ENCODE measurements at regions not wholly inside any gene's neighbourhood (a gene's known extent, or its start where the extent isn't known, plus 50 kb on each side); places are given as distances from the start of the nearest gene placed in this dataset.

- CTCF ChIA-PET, result no interaction called here
- no peaks in the 10 kb centered on the region for H3K9me1 ChIP-seq (replicated peaks; ENCODE audit: control insufficient read depth, extremely low read depth, insufficient read depth, low read length)
- no TSS peak for BruUV-seq (replicated peaks)
- no peaks in the 10 kb centered on the region for H3K36me3 ChIP-seq (ENCODE audit: control insufficient read depth in 2 of 2, extremely low read depth in 1 of 2, insufficient read depth in 2 of 2, low read length in 2 of 2)
- TF ChIP-seq CTCF (IDR thresholded peaks at IDR 0.05; ENCODE audit: extremely low read depth in 1 of 2, insufficient read depth in 1 of 2, low read depth in 1 of 2, low read length in 2 of 2), result no peak
- TF ChIP-seq POLR2AphosphoS5 (IDR thresholded peaks at IDR 0.05; ENCODE audit: insufficient read depth, low read depth, low read length), result no peak
- TF ChIP-seq JUN (IDR thresholded peaks at IDR 0.05; ENCODE audit: borderline replicate concordance, insufficient read depth, insufficient read length, low read depth), result no peak
- no peak for TF ChIP-seq MYC (IDR thresholded peaks at IDR 0.05; ENCODE audit: low read depth, low read length)
- no peak for TF ChIP-seq EZH2 (IDR thresholded peaks at IDR 0.05; ENCODE audit: borderline replicate concordance, low read depth, low read length, severe bottlenecking)
- TF ChIP-seq GATA2 (IDR thresholded peaks at IDR 0.05; ENCODE audit: insufficient read depth, insufficient read length, low read depth, low read length), result no peak
- no peak for TF ChIP-seq MAX (IDR thresholded peaks at IDR 0.05; ENCODE audit: insufficient read depth, insufficient read length)
- no peak for TF ChIP-seq POLR2A (IDR thresholded peaks at IDR 0.05; ENCODE audit: low read depth, low read length)
- TF ChIP-seq FOS (IDR thresholded peaks at IDR 0.05; ENCODE audit: borderline replicate concordance, insufficient read depth, low read length), result no peak
- no peaks in the 10 kb centered on the region for H4K20me1 ChIP-seq (replicated peaks; ENCODE audit: control insufficient read depth, extremely low read depth, insufficient read depth, low read length)
- intact Hi-C loops (cut with micrococcal nuclease), result no loop called here
- H3K27ac ChIP-seq (ENCODE audit: insufficient read depth, low read depth, low read length), result no peak overlapping the region
- no peaks in the 10 kb centered on the region for H3K9me3 ChIP-seq (replicated peaks; ENCODE audit: control insufficient read depth, insufficient read depth, low read length)
- no peaks in the 10 kb centered on the region for H3K79me2 ChIP-seq (ENCODE audit: control insufficient read depth, insufficient read depth, low read length)
- POLR2A ChIA-PET, result no interaction called here
- no peak overlapping the region for H3K4me2 ChIP-seq (ENCODE audit: insufficient read depth, low read length)
- no peak for DNase-seq (ENCODE audit: low read depth, low spot score)
- no peaks in the 10 kb centered on the region for H3K4me1 ChIP-seq (ENCODE audit: control insufficient read depth, extremely low read depth, insufficient read depth, low read length)
- no peak for FAIRE-seq
- H3K9ac ChIP-seq (replicated peaks; ENCODE audit: extremely low read depth, insufficient read depth, low read length), result no peak overlapping the region
- H3K4me3 ChIP-seq (replicated peaks in 1 of 3; ENCODE audit: insufficient read depth in 1 of 3, low read depth in 1 of 3, low read length in 3 of 3), result no peak overlapping the region
- no peaks in the 10 kb centered on the region for H3K27me3 ChIP-seq (ENCODE audit: control insufficient read depth in 2 of 2, insufficient read depth in 2 of 2, low read length in 2 of 2)
- dilution Hi-C loops (cut with MboI; ENCODE audit: extremely low pct_ligation_motif_present, low sequenced_read_pairs), result no loop called here
- no peak overlapping the region for H2AFZ ChIP-seq (ENCODE audit: low read depth, low read length)
Observed at GRCh38 chr1:193552274-193552673, 365.9 kb upstream of the B3GALT2 start.
